Endothelial cell of umbilical vein (primary cell): ENCODE measurements at regions not wholly inside any gene's neighbourhood (a gene's known extent, or its start where the extent isn't known, plus 50 kb on each side); places are given as distances from the start of the nearest gene placed in this dataset.

Experiments
- BruUV-seq: library from RNA; stranded (reverse); fragments of 400-500 nt; replicated peaks from 2 replicates; lab custom pipeline; 2021; lab: Mats Ljungman, UMichigan
- CTCF ChIA-PET: fragments of 300-600, 350-600 bp; sonication (Branson Sonifier 250); formaldehyde crosslinking; loops from one replicate; lab custom pipeline; 2021; ENCODE audit warnings: antibody characterized with exemption, inconsistent platforms; lab: Charles Lee
- POLR2A ChIA-PET: fragments of 300-600, 350-600 bp; sonication (Branson Sonifier 250); formaldehyde crosslinking; loops from one replicate; lab custom pipeline; 2021; ENCODE audit warnings: antibody characterized with exemption, inconsistent platforms; lab: Charles Lee
- DNase-seq: peaks from one replicate; pipeline ENCODE4 v3.0.0-alpha.2; 2011; ENCODE audit warnings: low read depth, low spot score
- FAIRE-seq: peaks from 2 replicates; lab custom pipeline; 2011; peaks lifted over from hg19 to GRCh38; lab: Jason Lieb, UNC
- H2AFZ ChIP-seq: 2 replicates; pipeline ENCODE4 v1.6.0; 2012; ENCODE audit warnings: low read depth, low read length, control low read depth, inconsistent platforms
- H3K27ac ChIP-seq: 2 replicates; pipeline ENCODE4 v1.5.1; 2011; ENCODE audit warnings: low read depth, mild to moderate bottlenecking, control low read depth, low read length, moderate library complexity; ENCODE audit not compliant: insufficient read depth
- H3K27me3 ChIP-seq, 2 experiments: 2 replicates each; pipeline versions ENCODE4 v1.6.0 to v1.6.1; 2011; ENCODE audit warnings: low read length in 2 of 2, mixed read lengths in 1 of 2; ENCODE audit not compliant: control insufficient read depth in 2 of 2, insufficient read depth in 2 of 2
- H3K36me3 ChIP-seq, 2 experiments: 2 replicates in 1 of 2; 3 replicates in 1 of 2; pipeline ENCODE4 v1.5.1; 2011; ENCODE audit warnings: low read length in 2 of 2, mild to moderate bottlenecking in 1 of 2, moderate library complexity in 1 of 2; ENCODE audit not compliant: control insufficient read depth in 2 of 2, insufficient read depth in 2 of 2; ENCODE audit errors: extremely low read depth in 1 of 2
- H3K4me1 ChIP-seq: 3 replicates; pipeline ENCODE4 v1.5.1; 2011; ENCODE audit warnings: mild to moderate bottlenecking, low read length; ENCODE audit not compliant: control insufficient read depth, insufficient read depth; ENCODE audit errors: extremely low read depth
- H3K4me2 ChIP-seq: 2 replicates; pipeline ENCODE4 v1.6.1; 2011; ENCODE audit warnings: low read length, control low read depth, mixed read lengths; ENCODE audit not compliant: insufficient read depth
- H3K4me3 ChIP-seq, 3 experiments: fragments of 200-600 bp in 1 of 3; sonication (generic), shearing (Covaris generic) in 1 of 3; replicated peaks in 1 of 3; 2 replicates each; pipeline ENCODE4 v1.5.1; 2011 to 2016; ENCODE audit warnings: control low read depth in 3 of 3, low read length in 3 of 3, mild to moderate bottlenecking in 2 of 3, inconsistent platforms in 1 of 3, low read depth in 1 of 3, moderate library complexity in 1 of 3; ENCODE audit not compliant: insufficient read depth in 1 of 3
- H3K79me2 ChIP-seq: 2 replicates; pipeline ENCODE4 v1.6.0; 2012; ENCODE audit warnings: low read length, inconsistent platforms; ENCODE audit not compliant: control insufficient read depth, insufficient read depth
- H3K9ac ChIP-seq: replicated peaks from 2 replicates; pipeline ENCODE3; 2011; ENCODE audit warnings: low read length, control low read depth; ENCODE audit not compliant: insufficient read depth; ENCODE audit errors: extremely low read depth
- H3K9me1 ChIP-seq: replicated peaks from 3 replicates; pipeline ENCODE4 v1.6.0; 2011; ENCODE audit warnings: mild to moderate bottlenecking, low read length; ENCODE audit not compliant: control insufficient read depth, insufficient read depth; ENCODE audit errors: extremely low read depth
- H3K9me3 ChIP-seq: replicated peaks from 2 replicates; pipeline ENCODE4 v1.5.1; 2012; ENCODE audit warnings: low read length, inconsistent platforms; ENCODE audit not compliant: control insufficient read depth, insufficient read depth
- H4K20me1 ChIP-seq: replicated peaks from 2 replicates; pipeline ENCODE3; 2011; ENCODE audit warnings: mild to moderate bottlenecking, low read length; ENCODE audit not compliant: control insufficient read depth, insufficient read depth; ENCODE audit errors: extremely low read depth
- CTCF ChIP-seq, 2 donors: IDR thresholded peaks; 1 replicate in 1 of 2; 2 replicates in 1 of 2; pipeline ENCODE4 v1.5.1; 2011; ENCODE audit warnings: low read length in 2 of 2, mild to moderate bottlenecking in 2 of 2, moderate library complexity in 2 of 2, control low read depth in 1 of 2, inconsistent platforms in 1 of 2, low read depth in 1 of 2; ENCODE audit not compliant: insufficient read depth in 1 of 2; ENCODE audit errors: extremely low read depth in 1 of 2
- EZH2 ChIP-seq: IDR thresholded peaks from 2 replicates; pipeline ENCODE4 v1.6.1; 2012; ENCODE audit warnings: borderline replicate concordance, low read depth, mild to moderate bottlenecking, moderate library complexity, low read length, inconsistent platforms; ENCODE audit not compliant: severe bottlenecking
- FOS ChIP-seq: IDR thresholded peaks from 2 replicates; pipeline ENCODE4 v1.6.1; 2011; ENCODE audit warnings: mild to moderate bottlenecking, low read length, moderate library complexity, borderline replicate concordance; ENCODE audit not compliant: insufficient read depth
- GATA2 ChIP-seq: IDR thresholded peaks from 2 replicates; pipeline ENCODE4 v1.7.0; 2011; ENCODE audit warnings: low read depth, mild to moderate bottlenecking, moderate library complexity, mixed read lengths, low read length; ENCODE audit not compliant: insufficient read length, insufficient read depth
- JUN ChIP-seq: IDR thresholded peaks from 2 replicates; pipeline ENCODE4 v1.6.1; 2011; ENCODE audit warnings: borderline replicate concordance, low read depth; ENCODE audit not compliant: insufficient read length, insufficient read depth
- MYC ChIP-seq: IDR thresholded peaks from one replicate; pipeline ENCODE4 v1.6.1; 2011; ENCODE audit warnings: mild to moderate bottlenecking, low read depth, low read length
- POLR2A ChIP-seq: IDR thresholded peaks from 2 replicates; pipeline ENCODE4 v1.6.1; 2012; ENCODE audit warnings: low read depth, mild to moderate bottlenecking, control low read depth, low read length
- POLR2AphosphoS5 ChIP-seq: IDR thresholded peaks from 2 replicates; pipeline ENCODE4 v1.6.1; 2012; ENCODE audit warnings: low read depth, mild to moderate bottlenecking, control low read depth, low read length, moderate library complexity; ENCODE audit not compliant: insufficient read depth
- dilution Hi-C: fragments of 300-500 bp; cut with MboI; formaldehyde crosslinking; loops from one replicate; pipeline ENCODE4 v1.15.0; 2019; ENCODE audit warnings: low sequenced_read_pairs; ENCODE audit not compliant: extremely low pct_ligation_motif_present
- intact Hi-C: fragments of 100-400 bp; cut with micrococcal nuclease; formaldehyde crosslinking; loops from one replicate; pipeline ENCODE4 v1.10.0; 2022
- TF ChIP-seq, protein P1 (sequence below): IDR thresholded peaks from 2 replicates; pipeline ENCODE4 v1.6.1; 2011; ENCODE audit not compliant: insufficient read depth, insufficient read length

GRCh38 chr5:42889311-42889933, 77.7 kb upstream of the SELENOP start:
- no peak overlapping the region for H3K9ac ChIP-seq
- no peaks in the 10 kb centered on the region for H3K36me3 ChIP-seq
- intact Hi-C loops = loop anchor here (1.0 to 5.0 kb wide), 8 partner anchors 122 to 1033 kb away; partner anchors contain the start of gene GHR
- H3K79me2 ChIP-seq = no peaks in the 10 kb centered on the region
- POLR2A ChIA-PET = no interaction called here
- FAIRE-seq (peak; percentile 80), DNase-seq (peak; percentile 71)
- dilution Hi-C loops = no loop called here
- no peaks in the 10 kb centered on the region for H3K9me1 ChIP-seq
- peaks cover 7 to 22% of the 10 kb centered on the region in 2 experiments for H3K27me3 ChIP-seq
- no TSS peak for BruUV-seq
- no peak overlapping the region for H2AFZ ChIP-seq
- H3K4me3 ChIP-seq = no peak overlapping the region
- H3K9me3 ChIP-seq = no peaks in the 10 kb centered on the region
- peak; percentile 71 to 82 for TF ChIP-seq CTCF (IDR thresholded peaks at IDR 0.05; ENCODE audit: extremely low read depth in 1 of 2, insufficient read depth in 1 of 2, low read depth in 1 of 2, low read length in 2 of 2)
- TF ChIP-seq FOS = no peak
- peak; percentile 37 for TF ChIP-seq GATA2
- CTCF ChIA-PET = interaction anchor here (0.6 to 2.9 kb wide), 47 partner anchors 9 to 1619 kb away, joined by 3 to 55 read pairs (median 4); partner anchors contain the start of genes FBXO4, GHR, RIMOC1 and SELENOP
- no peak overlapping the region for H3K27ac ChIP-seq
- H4K20me1 ChIP-seq = no peaks in the 10 kb centered on the region
- no peaks in the 10 kb centered on the region for H3K4me1 ChIP-seq
- no peak overlapping the region for H3K4me2 ChIP-seq

DNA sequence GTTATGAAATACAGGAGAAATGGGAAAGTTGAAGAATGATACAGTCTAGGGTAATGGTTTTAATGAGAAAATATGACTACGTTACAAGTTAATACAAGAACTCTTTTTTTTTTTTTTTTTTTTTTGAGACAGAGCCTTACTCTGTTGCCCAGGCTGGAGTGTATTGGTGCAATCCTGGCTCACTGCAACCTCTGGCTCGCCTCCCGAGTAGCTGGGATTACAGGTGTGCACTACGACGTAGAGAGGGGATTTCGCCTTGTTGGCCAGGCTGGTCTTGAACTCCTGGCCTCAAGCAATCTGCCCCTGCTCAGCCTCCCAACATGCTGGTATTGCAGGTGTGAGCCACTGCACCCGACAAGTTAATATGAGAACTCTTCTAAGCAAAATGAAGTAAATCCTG, 77.1 kb upstream of the SELENOP start:
- TF ChIP-seq, protein P1, sequence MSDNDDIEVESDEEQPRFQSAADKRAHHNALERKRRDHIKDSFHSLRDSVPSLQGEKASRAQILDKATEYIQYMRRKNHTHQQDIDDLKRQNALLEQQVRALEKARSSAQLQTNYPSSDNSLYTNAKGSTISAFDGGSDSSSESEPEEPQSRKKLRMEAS = no peak
- no peak for TF ChIP-seq GATA2
- TF ChIP-seq JUN = no peak
- no peak for TF ChIP-seq POLR2A
- TF ChIP-seq FOS = no peak
- TF ChIP-seq EZH2 = no peak
- no peak for TF ChIP-seq CTCF (IDR thresholded peaks at IDR 0.05; ENCODE audit: extremely low read depth in 1 of 2, insufficient read depth in 1 of 2, low read depth in 1 of 2, low read length in 2 of 2)
- TF ChIP-seq POLR2AphosphoS5 = no peak
- TF ChIP-seq MYC = no peak
- Histone ChIP-seq H3K27me3 (peaks cover 10 to 22% of the 10 kb centered on the region in 2 experiments), H3K36me3 (no peaks in the 10 kb centered on the region), H3K9me3 (no peaks in the 10 kb centered on the region), H3K4me3 (no peak overlapping the region), H4K20me1 (no peaks in the 10 kb centered on the region), H3K79me2 (no peaks in the 10 kb centered on the region), H3K9me1 (no peaks in the 10 kb centered on the region), H3K4me1 (no peaks in the 10 kb centered on the region), H2AFZ (no peak overlapping the region), H3K9ac (no peak overlapping the region), H3K4me2 (no peak overlapping the region), H3K27ac (no peak overlapping the region)
- BruUV-seq = no TSS peak
- POLR2A ChIA-PET = no interaction called here
- no peak for FAIRE-seq
- DNase-seq = no peak
- dilution Hi-C loops (no loop called here), intact Hi-C loops (loop anchor here (1.0 to 5.0 kb wide), 8 partner anchors 121 to 1032 kb away; partner anchors contain the start of gene GHR)
- CTCF ChIA-PET = interaction anchor here (1.0 to 2.9 kb wide), 20 partner anchors 9 to 1619 kb away, joined by 3 to 55 read pairs (median 14); partner anchors contain the start of genes FBXO4 and GHR
